Iris pigment epithelial cell (primary cell): ENCODE measurements at regions not wholly inside any gene's neighbourhood (a gene's known extent, or its start where the extent isn't known, plus 50 kb on each side); places are given as distances from the start of the nearest gene placed in this dataset.

Experiments
- DNase-seq: peaks from one replicate; pipeline ENCODE4 v3.0.0-alpha.2; 2011; ENCODE audit warnings: low read depth

- DNase-seq = no peak
Measured at GRCh38 chr4:112847781-112848180, 201.7 kb upstream of the ANK2 start.

- DNase-seq = no peak
Measured at GRCh38 chr4:112848911-112849310, 200.5 kb upstream of the ANK2 start.

GRCh38 chr4:112852601-112853000, 196.9 kb upstream of the ANK2 start:
- no peak for DNase-seq

- peak; percentile 5 for DNase-seq
Measured at GRCh38 chr4:112853662-112854256, 195.7 kb upstream of the ANK2 start.

- no peak for DNase-seq
Measured at GRCh38 chr4:112854420-112854819, 195.0 kb upstream of the ANK2 start.

- DNase-seq = no peak
Measured at GRCh38 chr4:112855058-112855457, 194.4 kb upstream of the ANK2 start.

- peak; percentile 88 for DNase-seq
Measured at GRCh38 chr4:112857461-112857860, 192.0 kb upstream of the ANK2 start.

- no peak for DNase-seq
Measured at GRCh38 chr4:112858751-112859150, 190.7 kb upstream of the ANK2 start.

- DNase-seq = no peak
Measured at GRCh38 chr4:112859456-112860184, 189.8 kb upstream of the ANK2 start.

GRCh38 chr4:112860830-112861690, 188.4 kb upstream of the ANK2 start:
- no peak for DNase-seq

GRCh38 chr4:112861691-112862674, 187.5 kb upstream of the ANK2 start:
- DNase-seq = no peak

- DNase-seq = peak; percentile 15
Measured at GRCh38 chr4:112865443-112865842, 184.0 kb upstream of the ANK2 start.

GRCh38 chr4:112876316-112876715, 173.1 kb upstream of the ANK2 start:
- no peak for DNase-seq

- DNase-seq = no peak
Measured at GRCh38 chr4:112881842-112882241, 167.6 kb upstream of the ANK2 start.

- no peak for DNase-seq
Measured at GRCh38 chr4:112882286-112882685, 167.2 kb upstream of the ANK2 start.

- DNase-seq = no peak
Measured at GRCh38 chr4:112884406-112884805, 165.0 kb upstream of the ANK2 start.

GRCh38 chr4:112885897-112886296, 163.6 kb upstream of the ANK2 start:
- DNase-seq = no peak

GRCh38 chr4:112888622-112889021, 160.8 kb upstream of the ANK2 start:
- DNase-seq = no peak

GRCh38 chr4:112889199-112889598, 160.3 kb upstream of the ANK2 start:
- no peak for DNase-seq

- peak; percentile 14 for DNase-seq
Measured at GRCh38 chr4:112889619-112890527, 159.6 kb upstream of the ANK2 start.

- no peak for DNase-seq
Measured at GRCh38 chr4:112894480-112894879, 155.0 kb upstream of the ANK2 start.
